HCT116 (cell line): ENCODE measurements at regions not wholly inside any gene's neighbourhood (a gene's known extent, or its start where the extent isn't known, plus 50 kb on each side); places are given as distances from the start of the nearest gene placed in this dataset.

Experiments
- EZH2 ChIP-seq: fragments of 200-600 bp; sonication (generic); IDR thresholded peaks from 2 replicates; pipeline ENCODE4 v1.6.1; 2017; ENCODE audit warnings: antibody characterized with exemption, mixed run types
- POLR2A ChIP-seq: IDR thresholded peaks from 2 replicates; pipeline ENCODE4 v1.7.0; 2011; ENCODE audit warnings: borderline replicate concordance; ENCODE audit not compliant: insufficient read depth, insufficient read length; ENCODE audit errors: extremely low read depth
- RAD21 ChIP-seq: IDR thresholded peaks from 2 replicates; pipeline ENCODE4 v1.6.1; 2012; ENCODE audit warnings: low read depth, mild to moderate bottlenecking
- SP1 ChIP-seq: IDR thresholded peaks from 2 replicates; pipeline ENCODE4 v1.6.1; 2012; ENCODE audit warnings: low read depth
- SRF ChIP-seq: IDR thresholded peaks from 2 replicates; pipeline ENCODE4 v1.6.1; 2012; ENCODE audit warnings: low read depth
- YY1 ChIP-seq: IDR thresholded peaks from 2 replicates; pipeline ENCODE4 v1.6.1; 2011; ENCODE audit warnings: low read length, low read depth, moderate library complexity, mild to moderate bottlenecking; ENCODE audit not compliant: insufficient replicate concordance; ENCODE audit errors: extremely low read depth
- TF ChIP-seq, protein P1 (sequence below), 3 experiments: fragments of 200-600 bp in 1 of 3; sonication (generic) in 1 of 3; IDR thresholded peaks in 2 of 3; conservative IDR thresholded peaks in 1 of 3; 2 replicates each; pipeline ENCODE4 v1.5.1; 2012 to 2017; ENCODE audit warnings: low read depth in 2 of 3, low read length in 2 of 3, antibody characterized with exemption in 1 of 3, borderline replicate concordance in 1 of 3, control low read depth in 1 of 3, mild to moderate bottlenecking in 1 of 3, mixed read lengths in 1 of 3, mixed run types in 1 of 3, moderate library complexity in 1 of 3; ENCODE audit not compliant: insufficient read depth in 1 of 3
- TF ChIP-seq, protein P2 (sequence below): IDR thresholded peaks from 2 replicates; pipeline ENCODE4 v1.6.1; 2011; ENCODE audit warnings: mild to moderate bottlenecking, low read length, moderate library complexity; ENCODE audit not compliant: insufficient replicate concordance; ENCODE audit errors: extremely low read depth

DNA sequence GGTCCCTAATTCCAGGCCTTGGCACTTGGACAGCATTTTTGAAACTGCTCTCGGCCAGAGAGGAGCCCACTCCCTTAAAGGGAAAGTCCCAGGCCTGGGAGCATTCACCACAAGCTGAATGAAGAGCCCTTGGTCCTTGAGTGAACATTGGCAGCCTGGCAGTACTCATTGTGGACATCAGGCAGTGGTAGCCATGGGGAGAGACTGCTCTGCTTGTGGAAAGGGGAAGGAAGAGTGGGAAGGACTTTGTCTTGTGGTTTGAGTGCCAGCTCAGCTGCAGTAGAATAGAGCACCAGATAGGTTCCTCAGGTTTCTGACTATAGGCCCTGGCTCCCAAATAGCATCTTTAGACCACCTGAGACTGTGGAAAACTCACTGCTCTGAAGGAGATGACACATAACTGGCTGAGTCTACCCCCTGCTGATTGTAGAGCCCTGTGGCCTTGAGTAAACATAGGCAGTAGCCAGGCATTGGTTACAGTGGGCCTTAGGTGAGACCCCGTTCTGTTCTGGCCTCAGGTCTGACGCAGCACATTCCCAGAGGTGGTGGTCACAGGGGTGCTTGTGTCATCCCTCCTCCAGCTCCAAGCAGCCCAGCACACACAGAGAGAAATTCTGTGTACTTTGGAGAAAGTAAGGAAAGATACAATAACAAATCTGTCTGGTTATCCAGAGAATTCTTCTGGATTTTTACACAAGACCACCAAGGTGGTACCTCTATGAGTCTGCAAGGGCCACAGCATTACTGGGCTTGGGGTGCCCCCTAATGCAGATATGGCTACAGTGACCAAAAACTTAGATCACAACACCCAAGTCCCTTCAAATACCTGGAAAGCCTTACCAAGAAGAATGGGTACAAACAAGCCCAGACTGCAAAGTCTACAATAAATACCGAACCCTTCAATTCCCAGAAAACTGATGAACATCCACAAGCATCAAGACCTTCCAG is 153.8 kb downstream of the GNAI1 start:
- TF ChIP-seq POLR2A (no peak), SP1 (no peak), RAD21 (peak; percentile 69), YY1 (no peak), EZH2 (no peak), SRF (no peak)
- TF ChIP-seq, protein P1, sequence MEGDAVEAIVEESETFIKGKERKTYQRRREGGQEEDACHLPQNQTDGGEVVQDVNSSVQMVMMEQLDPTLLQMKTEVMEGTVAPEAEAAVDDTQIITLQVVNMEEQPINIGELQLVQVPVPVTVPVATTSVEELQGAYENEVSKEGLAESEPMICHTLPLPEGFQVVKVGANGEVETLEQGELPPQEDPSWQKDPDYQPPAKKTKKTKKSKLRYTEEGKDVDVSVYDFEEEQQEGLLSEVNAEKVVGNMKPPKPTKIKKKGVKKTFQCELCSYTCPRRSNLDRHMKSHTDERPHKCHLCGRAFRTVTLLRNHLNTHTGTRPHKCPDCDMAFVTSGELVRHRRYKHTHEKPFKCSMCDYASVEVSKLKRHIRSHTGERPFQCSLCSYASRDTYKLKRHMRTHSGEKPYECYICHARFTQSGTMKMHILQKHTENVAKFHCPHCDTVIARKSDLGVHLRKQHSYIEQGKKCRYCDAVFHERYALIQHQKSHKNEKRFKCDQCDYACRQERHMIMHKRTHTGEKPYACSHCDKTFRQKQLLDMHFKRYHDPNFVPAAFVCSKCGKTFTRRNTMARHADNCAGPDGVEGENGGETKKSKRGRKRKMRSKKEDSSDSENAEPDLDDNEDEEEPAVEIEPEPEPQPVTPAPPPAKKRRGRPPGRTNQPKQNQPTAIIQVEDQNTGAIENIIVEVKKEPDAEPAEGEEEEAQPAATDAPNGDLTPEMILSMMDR (IDR thresholded peaks at IDR 0.05 in 2 of 3, conservative IDR thresholded peaks at IDR 0.05 in 1 of 3; ENCODE audit: borderline replicate concordance in 1 of 3, insufficient read depth in 1 of 3, low read depth in 2 of 3, low read length in 2 of 3): peak in 2 of 3 experiments; percentile 36 to 37; a peak in 3 of 6 replicates
- TF ChIP-seq, protein P2, sequence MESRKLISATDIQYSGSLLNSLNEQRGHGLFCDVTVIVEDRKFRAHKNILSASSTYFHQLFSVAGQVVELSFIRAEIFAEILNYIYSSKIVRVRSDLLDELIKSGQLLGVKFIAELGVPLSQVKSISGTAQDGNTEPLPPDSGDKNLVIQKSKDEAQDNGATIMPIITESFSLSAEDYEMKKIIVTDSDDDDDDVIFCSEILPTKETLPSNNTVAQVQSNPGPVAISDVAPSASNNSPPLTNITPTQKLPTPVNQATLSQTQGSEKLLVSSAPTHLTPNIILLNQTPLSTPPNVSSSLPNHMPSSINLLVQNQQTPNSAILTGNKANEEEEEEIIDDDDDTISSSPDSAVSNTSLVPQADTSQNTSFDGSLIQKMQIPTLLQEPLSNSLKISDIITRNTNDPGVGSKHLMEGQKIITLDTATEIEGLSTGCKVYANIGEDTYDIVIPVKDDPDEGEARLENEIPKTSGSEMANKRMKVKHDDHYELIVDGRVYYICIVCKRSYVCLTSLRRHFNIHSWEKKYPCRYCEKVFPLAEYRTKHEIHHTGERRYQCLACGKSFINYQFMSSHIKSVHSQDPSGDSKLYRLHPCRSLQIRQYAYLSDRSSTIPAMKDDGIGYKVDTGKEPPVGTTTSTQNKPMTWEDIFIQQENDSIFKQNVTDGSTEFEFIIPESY: no peak
